Calu3 (cell line): ENCODE measurements at regions not wholly inside any gene's neighbourhood (a gene's known extent, or its start where the extent isn't known, plus 50 kb on each side); places are given as distances from the start of the nearest gene placed in this dataset.

ENCODE experiments used
- BruUV-seq: library from RNA; stranded (reverse); fragments of 400-500 nt; replicated peaks from 2 replicates; lab custom pipeline; 2021; lab: Mats Ljungman, UMichigan
- CTCF ChIA-PET: fragments of 300-600 bp; sonication (Branson Sonifier 250); formaldehyde crosslinking; loops from one replicate; lab custom pipeline; 2022; ENCODE audit warnings: antibody characterized with exemption; lab: Charles Lee
- DNase-seq: peaks from one replicate; pipeline ENCODE4 v3.0.0; 2022
- H3K27ac Mint-ChIP-seq: one replicate; pipeline ENCODE4 v1.8.0; 2022; ENCODE audit warnings: mixed read lengths; ENCODE audit not compliant: unreplicated experiment
- H3K27me3 Mint-ChIP-seq: one replicate; pipeline ENCODE4 v1.8.0; 2022; ENCODE audit warnings: mixed read lengths; ENCODE audit not compliant: unreplicated experiment
- H3K36me3 Mint-ChIP-seq: one replicate; pipeline ENCODE4 v1.8.0; 2022; ENCODE audit warnings: mild to moderate bottlenecking, moderate library complexity, mixed read lengths; ENCODE audit not compliant: insufficient read depth, unreplicated experiment
- H3K4me1 Mint-ChIP-seq: one replicate; pipeline ENCODE4 v1.8.0; 2022; ENCODE audit warnings: mild to moderate bottlenecking, low read depth, mixed read lengths; ENCODE audit not compliant: unreplicated experiment
- H3K4me3 Mint-ChIP-seq: one replicate; pipeline ENCODE4 v1.8.0; 2022; ENCODE audit warnings: mild to moderate bottlenecking, low read depth, moderate library complexity, mixed read lengths; ENCODE audit not compliant: unreplicated experiment
- H3K9me3 Mint-ChIP-seq: one replicate; pipeline ENCODE4 v1.8.0; 2022; ENCODE audit warnings: low read depth, mixed read lengths; ENCODE audit not compliant: unreplicated experiment
- CTCF ChIP-seq: fragments of 200-600 bp; IDR thresholded peaks from one replicate; pipeline ENCODE4 v1.8.0; 2022; ENCODE audit warnings: antibody characterized with exemption; ENCODE audit not compliant: unreplicated experiment
- intact Hi-C: fragments of 100-400 bp; cut with micrococcal nuclease; formaldehyde crosslinking; loops from one replicate; pipeline ENCODE4 v1.10.0; 2022; ENCODE audit not compliant: unreplicated experiment

DNA sequence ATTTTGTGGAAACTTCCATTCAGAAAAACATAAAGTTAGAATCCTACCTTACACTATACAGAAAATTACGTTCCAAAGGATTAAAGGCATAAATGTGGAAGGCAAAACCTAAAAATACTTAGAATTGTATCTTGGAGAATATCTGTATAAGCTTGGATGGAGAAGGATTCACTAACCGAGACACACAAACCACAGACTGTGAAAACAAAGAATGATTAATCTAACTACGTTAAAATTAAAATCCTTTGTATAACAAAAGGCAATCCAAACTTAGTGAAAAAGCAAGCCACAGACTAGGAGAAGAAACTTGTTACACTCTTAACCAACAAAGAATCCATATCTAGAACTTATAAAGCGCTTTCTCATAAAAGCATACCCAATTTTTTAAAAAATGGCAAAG is 678.8 kb downstream of the INHBA start:
- no peak for TF ChIP-seq CTCF
- no peaks in the 10 kb centered on the region for H3K27me3 Mint-ChIP-seq
- no peak for DNase-seq
- no peak overlapping the region for H3K4me3 Mint-ChIP-seq
- BruUV-seq = no TSS peak
- H3K27ac Mint-ChIP-seq = no peak overlapping the region
- intact Hi-C loops = no loop called here
- no peaks in the 10 kb centered on the region for H3K9me3 Mint-ChIP-seq
- H3K4me1 Mint-ChIP-seq = peaks cover 21% of the 10 kb centered on the region
- CTCF ChIA-PET = no interaction called here
- H3K36me3 Mint-ChIP-seq = peaks cover 4% of the 10 kb centered on the region

- Mint-ChIP-seq H3K27me3 (no peaks in the 10 kb centered on the region), H3K4me1 (no peaks in the 10 kb centered on the region), H3K36me3 (no peaks in the 10 kb centered on the region), H3K9me3 (no peaks in the 10 kb centered on the region), H3K4me3 (no peak overlapping the region), H3K27ac (no peak overlapping the region)
- CTCF ChIA-PET = no interaction called here
- DNase-seq = no peak
- intact Hi-C loops = no loop called here
- no peak for TF ChIP-seq CTCF
- BruUV-seq = no TSS peak
These were observed 682.8 kb downstream of the INHBA start for GRCh38 chr7:41020056-41020455.

- DNase-seq = no peak
- intact Hi-C loops = no loop called here
- no peak overlapping the region for H3K4me3 Mint-ChIP-seq
- BruUV-seq = no TSS peak
- no peaks in the 10 kb centered on the region for H3K27me3 Mint-ChIP-seq
- no peak overlapping the region for H3K27ac Mint-ChIP-seq
- H3K36me3 Mint-ChIP-seq = peaks cover 5% of the 10 kb centered on the region
- no peak for TF ChIP-seq CTCF
- H3K9me3 Mint-ChIP-seq = peaks cover 10% of the 10 kb centered on the region
- H3K4me1 Mint-ChIP-seq = peaks cover 36% of the 10 kb centered on the region
- CTCF ChIA-PET = no interaction called here
These were observed 689.8 kb downstream of the INHBA start for GRCh38 chr7:41013117-41013516.

DNA sequence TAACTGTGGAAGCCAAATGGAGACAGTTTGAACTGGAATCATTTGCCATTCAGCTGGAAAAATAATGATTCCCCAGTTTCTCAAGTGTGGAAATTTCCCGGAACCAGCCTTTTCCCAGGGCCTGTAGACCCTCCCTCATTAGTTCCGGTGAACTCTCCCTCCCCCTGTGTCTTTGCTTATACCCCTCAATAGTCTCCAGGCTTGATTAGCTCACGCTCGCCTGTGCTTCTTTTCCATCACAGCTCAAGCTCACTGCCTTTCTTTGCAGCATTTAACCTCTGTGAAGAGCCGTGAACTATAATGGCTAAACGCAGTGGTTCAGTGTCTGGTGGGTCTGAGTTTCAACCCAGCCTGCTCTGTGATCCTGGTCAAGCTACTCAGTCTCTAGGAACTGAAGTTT is 690.8 kb downstream of the INHBA start:
- TF ChIP-seq CTCF = no peak
- H3K36me3 Mint-ChIP-seq = peaks cover 5% of the 10 kb centered on the region
- intact Hi-C loops = no loop called here
- DNase-seq = no peak
- H3K4me3 Mint-ChIP-seq = no peak overlapping the region
- H3K27me3 Mint-ChIP-seq = no peaks in the 10 kb centered on the region
- CTCF ChIA-PET = no interaction called here
- H3K27ac Mint-ChIP-seq = no peak overlapping the region
- H3K4me1 Mint-ChIP-seq = peaks cover 47% of the 10 kb centered on the region
- peaks cover 10% of the 10 kb centered on the region for H3K9me3 Mint-ChIP-seq
- no TSS peak for BruUV-seq
